Fibroblast of lung (primary cell): ENCODE measurements at regions not wholly inside any gene's neighbourhood (a gene's known extent, or its start where the extent isn't known, plus 50 kb on each side); places are given as distances from the start of the nearest gene placed in this dataset.

Experiments
- DNase-seq, 2 donors: peaks; one replicate each; pipeline versions ENCODE4 v3.0.0 to v3.0.0-alpha.2; 2010; ENCODE audit warnings: low read depth in 2 of 2
- H2AFZ ChIP-seq: 2 replicates; pipeline ENCODE4 v1.5.1; 2012; ENCODE audit warnings: low read length, control low read depth, inconsistent platforms
- H3K27ac ChIP-seq: 2 replicates; pipeline ENCODE4 v1.5.1; 2011; ENCODE audit warnings: low read length, control low read depth; ENCODE audit not compliant: insufficient read depth
- H3K27me3 ChIP-seq: 2 replicates; pipeline ENCODE4 v1.5.1; 2011; ENCODE audit warnings: mild to moderate bottlenecking, low read length; ENCODE audit not compliant: control insufficient read depth, insufficient read depth
- H3K36me3 ChIP-seq: 2 replicates; pipeline ENCODE4 v1.5.1; 2011; ENCODE audit warnings: low read length; ENCODE audit not compliant: control insufficient read depth, insufficient read depth
- H3K4me1 ChIP-seq: 2 replicates; pipeline ENCODE4 v1.5.1; 2011; ENCODE audit warnings: low read length; ENCODE audit not compliant: control insufficient read depth, insufficient read depth; ENCODE audit errors: extremely low read depth
- H3K4me2 ChIP-seq: 2 replicates; pipeline ENCODE4 v1.5.1; 2011; ENCODE audit warnings: low read length, control low read depth; ENCODE audit not compliant: insufficient read depth; ENCODE audit errors: extremely low read depth
- H3K4me3 ChIP-seq, 4 experiments: fragments of 200-600 bp in 1 of 4; sonication (generic) in 1 of 4; replicated peaks in 1 of 4; 2 replicates each; pipeline ENCODE4 v1.5.1; 2011 to 2016; ENCODE audit warnings: low read length in 4 of 4, low read depth in 3 of 4, mild to moderate bottlenecking in 3 of 4, control low read depth in 2 of 4, inconsistent platforms in 1 of 4, mixed read lengths in 1 of 4; ENCODE audit not compliant: insufficient read depth in 1 of 4; ENCODE audit errors: control extremely low read depth in 1 of 4
- H3K79me2 ChIP-seq: 2 replicates; pipeline ENCODE4 v1.5.1; 2012; ENCODE audit warnings: mild to moderate bottlenecking, low read length, inconsistent platforms; ENCODE audit not compliant: control insufficient read depth, insufficient read depth
- H3K9ac ChIP-seq: 2 replicates; pipeline ENCODE4 v1.5.1; 2011; ENCODE audit warnings: mild to moderate bottlenecking, low read length, control low read depth; ENCODE audit not compliant: insufficient read depth
- H3K9me3 ChIP-seq: 2 replicates; pipeline ENCODE4 v1.5.1; 2012; ENCODE audit warnings: low read depth, low read length; ENCODE audit not compliant: control insufficient read depth, insufficient read depth
- H4K20me1 ChIP-seq: 2 replicates; pipeline ENCODE4 v1.5.1; 2011; ENCODE audit warnings: low read length; ENCODE audit not compliant: control insufficient read depth, insufficient read depth; ENCODE audit errors: extremely low read depth
- CTCF ChIP-seq, 2 donors: IDR thresholded peaks in 1 of 2; conservative IDR thresholded peaks in 1 of 2; 1 replicate in 1 of 2; 2 replicates in 1 of 2; pipeline ENCODE4 v1.5.1; 2011 to 2012; ENCODE audit warnings: low read length in 2 of 2, control low read depth in 1 of 2, inconsistent platforms in 1 of 2, low read depth in 1 of 2, mild to moderate bottlenecking in 1 of 2
- EZH2 ChIP-seq: IDR thresholded peaks from 2 replicates; pipeline ENCODE4 v1.5.1; 2012; ENCODE audit warnings: low read length, control low read depth, mild to moderate bottlenecking; ENCODE audit errors: missing control alignments

DNA sequence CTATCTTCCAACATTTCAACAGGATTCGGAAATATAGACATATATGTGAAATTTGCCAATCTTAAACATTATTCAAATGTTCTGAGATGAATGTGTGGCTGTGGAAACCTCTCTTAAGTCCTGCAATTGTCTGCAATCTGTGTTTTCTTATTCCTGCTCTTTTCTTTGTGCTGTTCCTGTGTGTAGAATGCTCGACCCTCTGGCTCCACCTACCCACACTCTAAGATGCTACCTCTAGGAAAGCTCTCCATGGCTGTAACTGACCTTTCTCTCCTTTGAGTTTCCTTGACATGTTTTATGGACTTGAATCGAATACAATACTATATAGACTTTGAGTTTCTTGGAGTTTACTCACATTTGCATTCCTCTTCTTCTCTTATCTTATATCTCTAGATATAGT lies 120.6 kb upstream of the ASTN2 start:
- Histone ChIP-seq H2AFZ (no peak overlapping the region), H3K9ac (no peak overlapping the region)
- TF ChIP-seq EZH2 (no peak), CTCF (conservative IDR thresholded peaks at IDR 0.05 in 1 of 2, IDR thresholded peaks at IDR 0.05 in 1 of 2; ENCODE audit: low read depth in 1 of 2, low read length in 2 of 2) (no peak)

DNA sequence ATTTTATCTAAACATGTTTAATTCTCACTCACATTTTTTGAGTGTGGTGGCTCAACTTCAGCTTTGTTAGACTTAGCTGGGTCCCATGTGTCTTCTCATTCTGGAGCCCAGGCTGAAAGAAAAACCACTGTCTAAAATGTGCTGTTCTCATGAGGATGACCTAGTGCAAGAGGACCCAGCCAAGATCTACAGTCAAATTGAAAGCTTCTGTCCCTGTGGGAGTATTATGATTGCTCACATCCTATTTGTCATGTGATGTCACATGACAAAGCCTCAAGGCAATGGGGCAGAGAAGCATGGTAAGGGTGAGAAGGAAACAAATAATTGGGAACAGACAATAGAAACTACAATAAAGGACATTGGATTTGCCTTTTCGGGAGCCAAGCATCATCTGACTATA lies 113.4 kb upstream of the ASTN2 start:
- no peak for TF ChIP-seq EZH2
- TF ChIP-seq CTCF (conservative IDR thresholded peaks at IDR 0.05 in 1 of 2, IDR thresholded peaks at IDR 0.05 in 1 of 2; ENCODE audit: low read depth in 1 of 2, low read length in 2 of 2) = no peak
- no peak overlapping the region for H3K4me2 ChIP-seq
- no peak overlapping the region for H2AFZ ChIP-seq
- H3K9ac ChIP-seq = no peak overlapping the region
- H3K4me3 ChIP-seq = no peak overlapping the region
- no peak overlapping the region for H3K27ac ChIP-seq
- no peaks in the 10 kb centered on the region for H4K20me1 ChIP-seq
- H3K4me1 ChIP-seq = no peaks in the 10 kb centered on the region
- no peaks in the 10 kb centered on the region for H3K9me3 ChIP-seq
- no peak for DNase-seq
- H3K36me3 ChIP-seq = no peaks in the 10 kb centered on the region
- H3K27me3 ChIP-seq = no peaks in the 10 kb centered on the region
- no peaks in the 10 kb centered on the region for H3K79me2 ChIP-seq

More for the DNA sequence above, 120.6 kb upstream of the ASTN2 start:
- DNase-seq = no peak
- H3K4me1 ChIP-seq = no peaks in the 10 kb centered on the region
- H3K4me3 ChIP-seq = no peak overlapping the region
- H3K4me2 ChIP-seq = no peak overlapping the region
- no peaks in the 10 kb centered on the region for H3K9me3 ChIP-seq
- H4K20me1 ChIP-seq = no peaks in the 10 kb centered on the region
- no peaks in the 10 kb centered on the region for H3K36me3 ChIP-seq
- no peaks in the 10 kb centered on the region for H3K27me3 ChIP-seq
- no peaks in the 10 kb centered on the region for H3K79me2 ChIP-seq
- H3K27ac ChIP-seq = no peak overlapping the region

DNA sequence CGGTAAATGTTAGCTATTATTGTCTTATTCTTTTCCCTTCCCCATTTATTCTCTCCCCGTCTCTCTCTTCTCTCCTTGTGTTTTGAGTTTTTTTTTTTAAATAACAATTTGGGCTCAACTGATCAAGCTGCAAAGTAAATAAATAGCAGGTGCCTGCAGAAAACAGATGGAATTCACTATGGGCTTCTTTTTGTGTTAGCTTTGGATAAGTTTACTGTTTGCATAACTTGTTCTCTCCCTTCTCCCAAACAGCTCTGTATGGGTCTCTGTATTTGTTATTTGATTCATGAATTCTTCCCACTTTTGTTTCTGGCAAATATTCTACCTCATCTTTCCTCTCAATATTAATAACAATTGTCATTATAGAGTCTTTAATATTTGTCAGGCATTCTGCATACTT lies 111.8 kb upstream of the ASTN2 start:
- DNase-seq = no peak
- Histone ChIP-seq H3K9ac (no peak overlapping the region), H3K4me1 (no peaks in the 10 kb centered on the region), H3K27me3 (no peaks in the 10 kb centered on the region), H3K9me3 (no peaks in the 10 kb centered on the region), H2AFZ (no peak overlapping the region), H4K20me1 (no peaks in the 10 kb centered on the region), H3K4me2 (no peak overlapping the region), H3K36me3 (no peaks in the 10 kb centered on the region), H3K79me2 (no peaks in the 10 kb centered on the region), H3K4me3 (no peak overlapping the region), H3K27ac (no peak overlapping the region)
- TF ChIP-seq EZH2 (no peak), CTCF (conservative IDR thresholded peaks at IDR 0.05 in 1 of 2, IDR thresholded peaks at IDR 0.05 in 1 of 2; ENCODE audit: low read depth in 1 of 2, low read length in 2 of 2) (no peak)
